Esophagus muscularis mucosa (tissue), 4 donors: ENCODE measurements at regions not wholly inside any gene's neighbourhood (a gene's known extent, or its start where the extent isn't known, plus 50 kb on each side); places are given as distances from the start of the nearest gene placed in this dataset.

Source experiments
- DNase-seq: peaks from one replicate; pipeline ENCODE4 v3.0.0-alpha.2; 2017; ENCODE audit errors: extremely low spot score
- H3K27ac ChIP-seq, 4 donors: fragments of 200-600 bp; sonication (generic); replicated peaks in 1 of 4; 1 replicate in 3 of 4; 2 replicates in 1 of 4; pipeline ENCODE4 v1.5.1; 2016 to 2019; ENCODE audit warnings: mild to moderate bottlenecking in 1 of 4
- H3K27me3 ChIP-seq, 4 donors: fragments of 200-600 bp; sonication (generic); one replicate each; pipeline versions ENCODE4 v1.5.1 to v1.6.0; 2016 to 2019
- H3K36me3 ChIP-seq, 4 donors: fragments of 200-600 bp; sonication (generic); one replicate each; pipeline ENCODE4 v1.5.1; 2016 to 2019
- H3K4me1 ChIP-seq, 4 donors: fragments of 200-600 bp; sonication (generic); one replicate each; pipeline ENCODE4 v1.5.1; 2016 to 2019
- H3K4me3 ChIP-seq, 4 donors: fragments of 200-600 bp; sonication (generic); 1 replicate in 2 of 4; 2 replicates in 2 of 4; pipeline ENCODE4 v1.5.1; 2016 to 2019; ENCODE audit warnings: mild to moderate bottlenecking in 4 of 4, moderate library complexity in 1 of 4
- H3K9me3 ChIP-seq, 4 donors: fragments of 200-600 bp; sonication (generic); 1 replicate in 3 of 4; 2 replicates in 1 of 4; pipeline ENCODE4 v1.5.1; 2016 to 2019
- CTCF ChIP-seq, 3 experiments: fragments of 200-600 bp in 2 of 3; fragments of 450-650 bp in 1 of 3; sonication (generic) in 2 of 3; IDR thresholded peaks; one replicate each; pipeline ENCODE4 v1.5.1; 2017 to 2019; ENCODE audit warnings: antibody characterized with exemption in 3 of 3, mild to moderate bottlenecking in 2 of 3, moderate library complexity in 1 of 3
- EP300 ChIP-seq: sonication (generic); formaldehyde crosslinking; IDR thresholded peaks from one replicate; pipeline ENCODE4 v1.6.1; 2017; ENCODE audit warnings: antibody characterized with exemption
- POLR2A ChIP-seq: fragments of 450-650 bp; IDR thresholded peaks from one replicate; pipeline ENCODE4 v1.6.1; 2017; ENCODE audit warnings: antibody characterized with exemption, moderate library complexity, mild to moderate bottlenecking, low read depth
- POLR2AphosphoS5 ChIP-seq, 2 donors: sonication (generic); formaldehyde crosslinking; IDR thresholded peaks; one replicate each; pipeline ENCODE4 v1.6.1; 2017; ENCODE audit warnings: antibody characterized with exemption in 2 of 2
- WGBS: methylation state at CpG from one replicate; pipeline ENCODE4 v1.1.5; 2018; 5-methylcytosine and 5-hydroxymethylcytosine counted together
- intact Hi-C: fragments of 100-400 bp; cut with DNase I; formaldehyde crosslinking; loops from one replicate; pipeline ENCODE4 v1.15.1; 2023

- intact Hi-C loops, result no loop called here
- 75% methylated on average over 3 of the region's 3 CpGs for WGBS
- Histone ChIP-seq H3K27me3 (no peaks in the 10 kb centered on the region), H3K27ac (no peak overlapping the region), H3K4me3 (no peak overlapping the region), H3K4me1 (peaks cover 0 to 5% (median 0%) of the 10 kb centered on the region in 4 donors), H3K9me3 (no peaks in the 10 kb centered on the region), H3K36me3 (no peaks in the 10 kb centered on the region)
- DNase-seq, result no peak
- TF ChIP-seq POLR2AphosphoS5 (IDR thresholded peaks at IDR 0.05) (no peak), POLR2A (no peak), EP300 (no peak), CTCF (IDR thresholded peaks at IDR 0.05) (no peak)
These were observed 121.1 kb upstream of the SEMA6A start for GRCh38 chr5:116695681-116696080.

- Histone ChIP-seq H3K36me3 (no peaks in the 10 kb centered on the region), H3K4me3 (no peak overlapping the region), H3K27ac (no peak overlapping the region), H3K9me3 (no peaks in the 10 kb centered on the region), H3K4me1 (no peaks in the 10 kb centered on the region), H3K27me3 (no peaks in the 10 kb centered on the region)
- no peak for DNase-seq
- 93% methylated on average over 4 of the region's 4 CpGs for WGBS
- intact Hi-C loops, result no loop called here
- TF ChIP-seq CTCF (IDR thresholded peaks at IDR 0.05) (no peak), POLR2A (no peak), POLR2AphosphoS5 (IDR thresholded peaks at IDR 0.05) (no peak), EP300 (no peak)
These were observed 111.8 kb upstream of the SEMA6A start for GRCh38 chr5:116686438-116686837.

GRCh38 chr5:116685931-116686330, 111.3 kb upstream of the SEMA6A start:
- WGBS, result 90% methylated on average over 9 of the region's 9 CpGs
- no peak for DNase-seq
- Histone ChIP-seq H3K9me3 (no peaks in the 10 kb centered on the region), H3K27me3 (no peaks in the 10 kb centered on the region), H3K4me3 (no peak overlapping the region), H3K36me3 (no peaks in the 10 kb centered on the region), H3K4me1 (no peaks in the 10 kb centered on the region), H3K27ac (no peak overlapping the region)
- TF ChIP-seq POLR2A (no peak), POLR2AphosphoS5 (IDR thresholded peaks at IDR 0.05) (no peak), CTCF (IDR thresholded peaks at IDR 0.05) (no peak), EP300 (no peak)
- intact Hi-C loops, result no loop called here

GRCh38 chr5:116685069-116685468, 110.4 kb upstream of the SEMA6A start:
- 86% methylated on average over 6 of the region's 6 CpGs for WGBS
- TF ChIP-seq CTCF (IDR thresholded peaks at IDR 0.05), result no peak
- TF ChIP-seq POLR2A, result no peak
- TF ChIP-seq EP300, result no peak
- TF ChIP-seq POLR2AphosphoS5 (IDR thresholded peaks at IDR 0.05), result no peak
- intact Hi-C loops, result no loop called here

GRCh38 chr5:116681334-116682013, 106.9 kb upstream of the SEMA6A start:
- Histone ChIP-seq H3K36me3 (no peaks in the 10 kb centered on the region), H3K27ac (no peak overlapping the region), H3K4me1 (no peaks in the 10 kb centered on the region), H3K9me3 (no peaks in the 10 kb centered on the region), H3K4me3 (no peak overlapping the region), H3K27me3 (no peaks in the 10 kb centered on the region)
- no peak for DNase-seq
- 78% methylated on average over 7 of the region's 7 CpGs for WGBS
- no peak for TF ChIP-seq EP300
- no peak for TF ChIP-seq CTCF (IDR thresholded peaks at IDR 0.05)
- no peak for TF ChIP-seq POLR2A
- no peak for TF ChIP-seq POLR2AphosphoS5 (IDR thresholded peaks at IDR 0.05)
- intact Hi-C loops, result no loop called here

More at GRCh38 chr5:116685069-116685468, 110.4 kb upstream of the SEMA6A start:
- Histone ChIP-seq H3K9me3 (no peaks in the 10 kb centered on the region), H3K4me1 (no peaks in the 10 kb centered on the region), H3K4me3 (no peak overlapping the region), H3K36me3 (no peaks in the 10 kb centered on the region), H3K27ac (no peak overlapping the region), H3K27me3 (no peaks in the 10 kb centered on the region)
- no peak for DNase-seq
